H9 (cell line): ENCODE measurements at regions not wholly inside any gene's neighbourhood (a gene's known extent, or its start where the extent isn't known, plus 50 kb on each side); places are given as distances from the start of the nearest gene placed in this dataset.

ENCODE experiments used
- DNase-seq: peaks from one replicate; pipeline ENCODE4 v3.0.0-alpha.2; 2017
- H2AFZ ChIP-seq: one replicate; pipeline ENCODE4 v1.6.1; 2013; ENCODE audit warnings: mild to moderate bottlenecking, low read length, control low read depth, moderate library complexity
- H2AK5ac ChIP-seq: 2 replicates; pipeline ENCODE4 v1.6.1; 2013; ENCODE audit warnings: low read length, control low read depth, mixed read lengths; ENCODE audit not compliant: insufficient read length
- H2BK120ac ChIP-seq: one replicate; pipeline ENCODE4 v1.6.1; 2013; ENCODE audit warnings: low read depth, mild to moderate bottlenecking, low read length, control low read depth, inconsistent platforms; ENCODE audit not compliant: poor library complexity, severe bottlenecking
- H2BK12ac ChIP-seq: 2 replicates; pipeline ENCODE4 v1.6.1; 2013; ENCODE audit warnings: low read length, control low read depth, mixed read lengths, low read depth; ENCODE audit not compliant: insufficient read length
- H2BK15ac ChIP-seq: 2 replicates; pipeline ENCODE4 v1.6.1; 2013; ENCODE audit warnings: low read depth, low read length, control low read depth
- H2BK20ac ChIP-seq: one replicate; pipeline ENCODE4 v1.6.1; 2013; ENCODE audit warnings: low read depth, mild to moderate bottlenecking, low read length, control low read depth, inconsistent platforms; ENCODE audit not compliant: poor library complexity, severe bottlenecking
- H2BK5ac ChIP-seq: 2 replicates; pipeline ENCODE4 v1.6.1; 2013; ENCODE audit warnings: low read length, control low read depth, mixed read lengths; ENCODE audit not compliant: insufficient read length
- H3K14ac ChIP-seq: 2 replicates; pipeline ENCODE4 v1.6.1; 2013; ENCODE audit warnings: low read length, control low read depth; ENCODE audit not compliant: insufficient read depth
- H3K18ac ChIP-seq: 2 replicates; pipeline ENCODE4 v1.6.1; 2013; ENCODE audit warnings: low read depth, mild to moderate bottlenecking, mixed read lengths, low read length, control low read depth; ENCODE audit not compliant: insufficient read length
- H3K23ac ChIP-seq: 2 replicates; pipeline ENCODE4 v1.6.1; 2013; ENCODE audit warnings: low read length, control low read depth, mixed read lengths, low read depth; ENCODE audit not compliant: insufficient read length
- H3K23me2 ChIP-seq: 2 replicates; pipeline ENCODE4 v1.6.1; 2013; ENCODE audit warnings: low read depth, mild to moderate bottlenecking, mixed read lengths, low read length, control low read depth; ENCODE audit not compliant: insufficient read length, poor library complexity, severe bottlenecking
- H3K27ac ChIP-seq: 2 replicates; pipeline ENCODE4 v1.5.1; 2013; ENCODE audit warnings: low read length, control low read depth, mixed read lengths, low read depth; ENCODE audit not compliant: insufficient read length
- H3K27me3 ChIP-seq: 2 replicates; pipeline ENCODE4 v1.6.1; 2013; ENCODE audit warnings: low read length, control low read depth, inconsistent platforms; ENCODE audit not compliant: insufficient read depth
- H3K4ac ChIP-seq: 2 replicates; pipeline ENCODE4 v1.6.1; 2013; ENCODE audit warnings: low read depth, mild to moderate bottlenecking, control low read depth, inconsistent platforms, low read length, moderate library complexity
- H3K4me1 ChIP-seq: 2 replicates; pipeline ENCODE4 v1.6.1; 2013; ENCODE audit warnings: low read length, control low read depth, inconsistent platforms; ENCODE audit not compliant: insufficient read depth
- H3K4me2 ChIP-seq: 2 replicates; pipeline ENCODE4 v1.6.1; 2013; ENCODE audit warnings: low read length, control low read depth, mixed read lengths; ENCODE audit not compliant: insufficient read length, insufficient read depth
- H3K56ac ChIP-seq: 2 replicates; pipeline ENCODE4 v1.6.1; 2013; ENCODE audit warnings: low read depth, mild to moderate bottlenecking, mixed read lengths, low read length, control low read depth; ENCODE audit not compliant: insufficient read length
- H3K79me1 ChIP-seq: 2 replicates; pipeline ENCODE4 v1.6.1; 2013; ENCODE audit warnings: low read depth, mild to moderate bottlenecking, moderate library complexity, low read length, control low read depth, inconsistent platforms; ENCODE audit not compliant: insufficient read depth, poor library complexity, severe bottlenecking
- H3K79me2 ChIP-seq: 2 replicates; pipeline ENCODE4 v1.6.1; 2013; ENCODE audit warnings: low read length, control low read depth, inconsistent platforms; ENCODE audit not compliant: insufficient read depth
- H3K9ac ChIP-seq: 2 replicates; pipeline ENCODE4 v1.6.1; 2013; ENCODE audit warnings: low read length, control low read depth, mixed read lengths; ENCODE audit not compliant: insufficient read length; ENCODE audit errors: extremely low read depth
- H3K9me3 ChIP-seq: one replicate; pipeline ENCODE4 v1.6.1; 2013; ENCODE audit warnings: low read depth, low read length, inconsistent platforms; ENCODE audit not compliant: control insufficient read depth
- H3T11ph ChIP-seq: one replicate; pipeline ENCODE4 v1.6.1; 2013; ENCODE audit warnings: mild to moderate bottlenecking, low read length, control low read depth, inconsistent platforms
- H4K20me1 ChIP-seq: one replicate; pipeline ENCODE4 v1.6.1; 2013; ENCODE audit not compliant: control insufficient read depth, insufficient read length, insufficient read depth
- H4K5ac ChIP-seq: 2 replicates; pipeline ENCODE4 v1.6.1; 2013; ENCODE audit warnings: low read depth, mild to moderate bottlenecking, mixed read lengths, low read length, control low read depth; ENCODE audit not compliant: insufficient read length
- H4K8ac ChIP-seq: replicated peaks from 2 replicates; pipeline ENCODE4 v1.6.1; 2013; ENCODE audit warnings: low read length, control low read depth, mixed read lengths, low read depth; ENCODE audit not compliant: insufficient read length
- H4K91ac ChIP-seq: 2 replicates; pipeline ENCODE4 v1.6.1; 2013; ENCODE audit warnings: low read depth, mild to moderate bottlenecking, moderate library complexity, mixed read lengths, low read length, control low read depth; ENCODE audit not compliant: insufficient read length
- H3K27ac Mint-ChIP-seq, 3 experiments: 2 replicates in 2 of 3; 3 replicates in 1 of 3; pipeline ENCODE4 v1.8.0; 2020 to 2021; ENCODE audit warnings: mixed read lengths in 3 of 3, mild to moderate bottlenecking in 1 of 3, moderate library complexity in 1 of 3
- H3K27me3 Mint-ChIP-seq: 2 replicates; pipeline ENCODE4 v1.8.0; 2021; ENCODE audit warnings: low read depth, mild to moderate bottlenecking, moderate library complexity, mixed read lengths
- H3K36me3 Mint-ChIP-seq, 3 experiments: 2 replicates in 2 of 3; 3 replicates in 1 of 3; pipeline ENCODE4 v1.8.0; 2020 to 2021; ENCODE audit warnings: low read depth in 3 of 3, mixed read lengths in 3 of 3; ENCODE audit not compliant: insufficient read depth in 1 of 3
- H3K4me1 Mint-ChIP-seq, 2 experiments: 2 replicates each; pipeline ENCODE4 v1.8.0; 2020; ENCODE audit warnings: mixed read lengths in 2 of 2
- H3K4me3 Mint-ChIP-seq, 2 experiments: 2 replicates in 1 of 2; 3 replicates in 1 of 2; pipeline ENCODE4 v1.8.0; 2020 to 2021; ENCODE audit warnings: mild to moderate bottlenecking in 2 of 2, mixed read lengths in 2 of 2, moderate library complexity in 1 of 2
- H3K9me3 Mint-ChIP-seq, 2 experiments: 2 replicates in 1 of 2; 3 replicates in 1 of 2; pipeline ENCODE4 v1.8.0; 2020; ENCODE audit warnings: mild to moderate bottlenecking in 2 of 2, mixed read lengths in 2 of 2, moderate library complexity in 1 of 2
- WGBS: extraction: QIAGEN DNeasy Blood & Tissue Kit; methylation state at CpG from one replicate; pipeline ENCODE4 v1.1.7; 2013; ENCODE audit warnings: missing lambda C conversion rate, low lambda C conversion rate, mixed read lengths; ENCODE audit not compliant: insufficient read length; ENCODE audit errors: extremely low coverage; 5-methylcytosine and 5-hydroxymethylcytosine counted together
- TF ChIP-seq, protein P1 (sequence below): fragments of 200-600 bp; sonication (generic); conservative IDR thresholded peaks from 3 replicates; pipeline ENCODE4 v1.8.0; 2021; ENCODE audit warnings: antibody characterized with exemption, mild to moderate bottlenecking

DNA sequence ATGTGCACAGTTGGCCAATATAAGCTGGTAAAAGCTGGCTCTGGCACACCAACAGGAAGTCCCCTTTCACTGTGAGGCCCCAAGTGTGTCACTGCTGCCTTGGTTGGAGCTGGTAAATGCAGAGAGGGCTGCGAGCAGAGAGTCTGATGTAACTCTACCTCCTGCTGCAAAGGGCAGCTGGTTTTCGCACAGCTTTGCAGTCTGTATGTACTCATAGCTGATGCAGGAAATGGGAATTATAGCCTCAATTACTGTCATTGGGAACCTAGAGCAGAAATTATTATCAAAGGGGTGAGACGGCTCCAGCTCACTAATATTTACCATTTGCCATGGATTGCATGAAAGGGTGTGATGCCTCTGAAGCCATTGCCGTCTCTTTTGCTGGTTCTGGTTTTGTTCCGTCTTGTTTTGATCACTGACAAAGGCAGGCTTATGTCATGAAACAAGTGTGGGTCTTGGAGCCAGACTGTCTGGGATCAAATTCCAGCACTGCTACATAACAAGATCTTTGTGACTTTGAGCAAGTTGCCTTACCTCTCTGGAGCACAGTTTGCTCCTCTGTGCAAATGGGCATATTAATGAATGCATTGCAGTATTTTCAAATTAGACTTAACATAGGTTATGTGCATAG is 124.3 kb upstream of the SLC25A48 start:
- Histone ChIP-seq H4K5ac (no peak overlapping the region), H2AFZ (no peak overlapping the region), H2BK20ac (no peak overlapping the region), H3K79me2 (no peaks in the 10 kb centered on the region), H3K56ac (no peak overlapping the region), H4K91ac (no peak overlapping the region), H2AK5ac (no peak overlapping the region), H2BK5ac (no peak overlapping the region), H3T11ph (no peak overlapping the region), H3K4ac (no peak overlapping the region), H3K9ac (no peak overlapping the region), H3K9me3 (no peaks in the 10 kb centered on the region), H3K18ac (no peak overlapping the region), H3K23ac (no peak overlapping the region), H3K79me1 (no peaks in the 10 kb centered on the region), H4K20me1 (no peaks in the 10 kb centered on the region), H2BK15ac (no peak overlapping the region), H3K4me2 (no peak overlapping the region), H3K4me1 (no peaks in the 10 kb centered on the region), H2BK12ac (no peak overlapping the region), H3K27ac (no peak overlapping the region), H4K8ac (no peak overlapping the region), H3K23me2 (no peaks in the 10 kb centered on the region), H2BK120ac (no peak overlapping the region), H3K14ac (no peak overlapping the region), H3K27me3 (no peaks in the 10 kb centered on the region)
- Mint-ChIP-seq H3K9me3 (no peaks in the 10 kb centered on the region), H3K27ac (no peak overlapping the region), H3K36me3 (no peaks in the 10 kb centered on the region), H3K27me3 (peaks cover 6% of the 10 kb centered on the region), H3K4me3 (no peak overlapping the region), H3K4me1 (peaks cover 6 to 11% of the 10 kb centered on the region in 2 experiments)
- no CpG with 5 or more reads among the region's 5 CpGs for WGBS
- TF ChIP-seq, protein P1, sequence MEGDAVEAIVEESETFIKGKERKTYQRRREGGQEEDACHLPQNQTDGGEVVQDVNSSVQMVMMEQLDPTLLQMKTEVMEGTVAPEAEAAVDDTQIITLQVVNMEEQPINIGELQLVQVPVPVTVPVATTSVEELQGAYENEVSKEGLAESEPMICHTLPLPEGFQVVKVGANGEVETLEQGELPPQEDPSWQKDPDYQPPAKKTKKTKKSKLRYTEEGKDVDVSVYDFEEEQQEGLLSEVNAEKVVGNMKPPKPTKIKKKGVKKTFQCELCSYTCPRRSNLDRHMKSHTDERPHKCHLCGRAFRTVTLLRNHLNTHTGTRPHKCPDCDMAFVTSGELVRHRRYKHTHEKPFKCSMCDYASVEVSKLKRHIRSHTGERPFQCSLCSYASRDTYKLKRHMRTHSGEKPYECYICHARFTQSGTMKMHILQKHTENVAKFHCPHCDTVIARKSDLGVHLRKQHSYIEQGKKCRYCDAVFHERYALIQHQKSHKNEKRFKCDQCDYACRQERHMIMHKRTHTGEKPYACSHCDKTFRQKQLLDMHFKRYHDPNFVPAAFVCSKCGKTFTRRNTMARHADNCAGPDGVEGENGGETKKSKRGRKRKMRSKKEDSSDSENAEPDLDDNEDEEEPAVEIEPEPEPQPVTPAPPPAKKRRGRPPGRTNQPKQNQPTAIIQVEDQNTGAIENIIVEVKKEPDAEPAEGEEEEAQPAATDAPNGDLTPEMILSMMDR: no peak
- no peak for DNase-seq
